CD4-positive, alpha-beta T cell treated with Interferon gamma for 1 hour (primary cell): ENCODE measurements at regions not wholly inside any gene's neighbourhood (a gene's known extent, or its start where the extent isn't known, plus 50 kb on each side); places are given as distances from the start of the nearest gene placed in this dataset.
"Not testable (repeated sequence)": the region's sequence is repeated elsewhere in the genome, so short reads cannot be mapped to it uniquely, and the experiment has no call there.

Source experiments
- DNase-seq: peaks from one replicate; pipeline ENCODE4 v3.0.0-alpha.2; 2020

GRCh38 chr6:168870982-168871381 lies 382.7 kb downstream of the THBS2 start:
- no peak for DNase-seq

- no peak for DNase-seq
Measured at GRCh38 chr6:168867247-168868102, 386.2 kb downstream of the THBS2 start.

DNA sequence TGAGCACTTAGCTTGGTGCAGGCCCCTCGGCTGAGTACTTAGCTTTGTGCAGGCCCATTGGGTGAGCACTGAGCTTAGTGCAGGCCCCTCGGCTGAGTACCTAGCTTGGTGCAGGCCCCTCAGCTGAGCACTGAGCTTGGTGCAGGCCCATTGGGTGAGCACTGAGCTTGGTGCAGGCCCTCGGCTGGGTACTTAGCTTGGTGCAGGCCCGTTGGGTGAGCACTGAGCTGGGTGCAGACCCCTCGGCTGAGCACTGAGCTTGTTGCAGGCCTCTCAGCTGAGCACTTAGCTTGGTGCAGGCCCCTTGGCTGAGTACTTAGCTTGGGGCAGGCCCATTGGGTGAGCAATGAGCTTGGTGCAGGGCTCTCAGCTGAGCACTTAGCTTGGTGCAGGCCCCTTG lies 387.1 kb downstream of the THBS2 start:
- no peak for DNase-seq

- no peak for DNase-seq
Measured at GRCh38 chr6:168865522-168865921, 388.1 kb downstream of the THBS2 start.

DNA sequence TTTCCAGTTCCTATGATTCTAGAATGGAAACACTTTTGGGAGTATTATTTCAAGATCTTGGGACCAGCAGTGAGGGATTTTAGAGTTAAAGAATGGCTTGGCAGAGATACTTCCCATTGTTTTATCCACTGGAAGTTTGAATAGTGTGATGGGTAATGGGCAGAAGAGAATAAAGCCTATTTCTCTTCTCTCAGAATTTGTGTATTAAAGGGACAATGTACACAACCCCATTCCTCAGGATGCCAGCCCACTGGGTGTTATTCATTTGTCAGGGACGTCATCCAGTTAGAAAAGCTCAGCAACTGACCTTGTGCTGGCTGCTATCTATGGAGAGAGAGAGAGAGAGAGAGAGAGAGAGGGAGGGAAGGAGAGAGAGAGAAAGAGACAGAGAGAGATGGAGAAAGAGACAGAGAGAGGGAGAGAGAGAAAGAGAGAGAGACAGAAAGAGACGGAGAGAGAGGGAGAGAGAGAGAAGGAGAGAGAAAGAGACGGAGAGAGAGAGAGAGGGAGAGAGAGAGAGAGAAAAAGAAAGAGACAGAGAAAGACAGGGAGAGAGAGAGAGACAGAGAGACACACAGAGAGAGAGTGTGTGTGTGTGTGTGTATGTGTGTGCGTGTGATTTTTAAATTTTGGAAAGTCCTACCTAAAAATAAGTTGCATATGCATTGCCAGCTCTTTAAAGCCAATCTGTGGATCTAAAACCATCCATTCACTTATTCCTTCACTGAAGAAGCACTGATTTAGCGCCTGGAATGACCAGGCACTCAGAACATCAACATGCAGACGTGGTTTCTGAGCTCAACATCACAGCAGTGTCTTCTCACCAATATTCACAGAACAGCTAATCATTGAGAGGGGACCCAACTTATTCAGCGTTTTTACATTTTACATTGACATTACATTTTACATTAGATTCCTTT lies 388.8 kb downstream of the THBS2 start:
- DNase-seq, result no peak

- no peak for DNase-seq
Measured at GRCh38 chr6:168863467-168863866, 390.2 kb downstream of the THBS2 start.

DNA sequence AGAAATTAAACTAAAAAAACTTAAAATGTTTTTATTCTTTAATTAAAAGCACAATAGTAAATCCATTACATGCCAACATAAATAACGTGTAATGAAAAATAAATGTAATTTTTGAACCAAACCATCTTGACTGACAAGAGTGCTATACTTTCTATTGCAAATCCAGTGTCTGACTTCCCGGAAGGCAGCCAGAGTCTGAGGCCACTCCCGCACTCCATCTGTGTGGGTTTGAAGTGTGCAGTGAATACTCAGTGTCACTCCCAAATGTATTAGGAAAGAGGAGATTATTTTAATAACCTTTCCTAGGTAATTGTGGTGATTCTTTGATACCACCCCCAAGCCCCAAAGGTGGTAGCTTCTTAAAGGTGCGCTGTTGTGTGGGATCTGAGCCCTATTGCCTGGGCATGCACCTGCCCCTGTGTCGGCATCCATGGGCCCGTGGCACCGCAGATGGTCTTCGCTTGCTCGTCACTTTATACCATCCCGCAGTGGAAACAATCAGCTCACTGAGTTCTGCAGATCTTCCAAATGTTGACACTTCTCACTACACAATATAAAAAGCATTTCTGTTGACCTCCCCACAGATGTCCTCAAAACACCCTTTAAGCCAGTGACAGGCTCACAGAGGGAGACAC lies 391.2 kb downstream of the THBS2 start:
- no peak for DNase-seq

DNA sequence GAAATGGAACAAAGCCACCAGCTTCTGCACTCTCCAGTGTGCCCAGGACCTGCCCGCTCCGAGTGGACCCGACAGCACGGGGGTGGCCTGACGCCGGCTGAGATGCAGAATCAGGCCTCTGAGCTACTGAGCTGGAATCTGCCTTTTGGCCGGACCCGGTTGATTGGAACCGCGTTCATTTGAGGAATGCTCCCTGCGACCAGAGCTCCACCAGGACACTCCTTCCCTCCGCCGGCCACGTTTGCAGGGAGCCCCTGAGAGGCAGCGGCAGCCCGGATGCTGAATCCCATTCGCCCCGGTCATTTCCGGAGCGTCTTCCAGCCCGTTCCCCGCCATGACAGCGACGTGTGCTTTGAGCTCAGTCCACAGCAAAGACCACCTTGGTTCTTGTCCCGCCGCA lies 392.7 kb downstream of the THBS2 start:
- DNase-seq, result no peak

- DNase-seq, result no peak
Measured at GRCh38 chr6:168860341-168860740, 393.3 kb downstream of the THBS2 start.

- no peak for DNase-seq
Measured at GRCh38 chr6:168858926-168859325, 394.7 kb downstream of the THBS2 start.

- DNase-seq, result no peak
Measured at GRCh38 chr6:168856914-168857313, 396.7 kb downstream of the THBS2 start.

- no peak for DNase-seq
Measured at GRCh38 chr6:168852376-168852884, 401.2 kb downstream of the THBS2 start.

DNA sequence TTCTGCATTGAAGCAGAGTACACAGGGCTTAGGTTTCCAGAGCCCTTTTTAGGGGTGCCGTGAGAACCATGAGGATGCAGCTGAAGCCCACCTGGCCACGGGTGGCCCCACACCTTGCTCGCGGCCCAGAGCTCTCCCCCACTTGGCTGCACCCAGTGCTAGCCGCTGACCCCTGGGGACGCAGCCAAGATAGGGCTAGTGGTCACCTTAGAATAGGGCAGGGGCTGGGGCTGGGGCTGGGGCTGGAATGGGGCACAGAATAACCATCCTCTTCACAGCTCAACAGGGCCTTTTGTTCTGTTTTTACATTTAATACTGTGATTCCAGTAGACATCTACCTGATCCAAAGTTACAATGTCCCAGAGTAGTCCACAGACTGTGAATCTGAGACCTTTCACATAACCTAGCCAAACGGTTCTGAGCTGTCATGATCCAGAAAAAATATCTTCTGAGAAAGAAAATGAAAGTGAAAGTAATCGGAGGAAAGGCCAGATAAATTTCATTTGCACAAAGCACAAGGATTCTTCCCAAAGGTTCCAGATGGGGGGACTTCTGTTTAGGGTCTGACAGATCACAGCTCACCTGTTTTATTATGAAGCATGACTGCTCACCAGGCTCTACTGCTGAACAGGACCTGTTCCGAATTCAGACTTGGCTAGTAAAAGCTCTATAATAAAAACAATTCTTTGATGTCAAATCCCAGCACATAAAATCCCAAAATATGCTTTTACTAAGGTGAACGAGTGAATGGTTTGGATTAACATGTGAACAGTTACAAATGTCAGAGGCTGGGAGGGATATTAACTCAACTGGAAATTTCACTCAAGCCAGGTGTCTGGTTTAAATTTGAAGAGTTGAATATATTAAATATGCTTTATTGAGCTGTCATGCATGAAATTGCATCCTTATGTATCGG lies 401.9 kb downstream of the THBS2 start:
- no peak for DNase-seq

DNA sequence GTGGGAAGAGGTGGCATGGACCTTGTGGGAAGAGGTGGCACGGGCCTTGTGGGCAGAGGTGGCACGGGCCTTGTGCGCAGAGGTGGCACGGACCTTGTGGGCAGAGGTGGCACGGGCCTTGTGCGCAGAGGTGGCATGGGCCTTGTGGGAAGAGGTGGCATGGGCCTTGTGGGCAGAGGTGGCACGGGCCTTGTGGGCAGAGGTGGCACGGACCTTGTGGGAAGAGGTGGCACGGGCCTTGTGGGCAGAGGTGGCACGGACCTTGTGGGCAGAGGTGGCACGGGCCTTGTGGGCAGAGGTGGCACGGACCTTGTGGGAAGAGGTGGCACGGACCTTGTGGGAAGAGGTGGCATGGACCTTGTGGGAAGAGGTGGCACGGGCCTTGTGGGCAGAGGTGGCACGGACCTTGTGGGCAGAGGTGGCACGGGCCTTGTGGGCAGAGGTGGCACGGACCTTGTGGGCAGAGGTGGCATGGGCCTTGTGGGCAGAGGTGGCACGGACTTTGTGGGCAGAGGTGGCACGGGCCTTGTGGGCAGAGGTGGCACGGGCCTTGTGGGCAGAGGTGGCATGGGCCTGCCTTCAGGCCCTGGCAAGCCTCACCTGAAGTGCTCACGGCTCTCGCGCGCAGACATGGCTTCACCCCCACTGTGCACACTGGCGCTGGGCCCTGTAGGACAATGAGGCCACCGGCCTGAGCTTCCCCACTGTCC lies 403.5 kb downstream of the THBS2 start:
- not testable (repeated sequence) for DNase-seq

DNA sequence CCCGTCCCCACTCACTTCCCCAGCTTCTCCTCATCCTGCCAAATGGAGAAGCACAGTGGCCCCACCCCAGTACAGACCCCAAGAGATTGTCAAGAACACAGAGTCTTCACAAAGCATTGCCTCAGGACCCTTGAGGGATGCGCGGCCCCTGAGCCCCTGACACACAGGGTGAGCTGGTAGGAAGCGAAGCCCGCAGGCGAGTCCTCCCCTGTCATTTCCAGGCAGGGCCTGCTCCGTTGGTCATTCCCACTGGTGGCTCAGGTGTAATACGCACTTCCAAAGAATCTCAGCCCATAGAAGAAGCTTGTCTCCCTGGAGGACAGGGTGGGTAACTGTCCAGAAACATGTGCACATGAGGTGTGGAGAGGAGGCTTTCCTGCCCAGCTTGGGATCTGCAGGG lies 404.2 kb downstream of the THBS2 start:
- DNase-seq, result no peak

GRCh38 chr6:168848797-168849196 lies 404.8 kb downstream of the THBS2 start:
- no peak for DNase-seq

DNA sequence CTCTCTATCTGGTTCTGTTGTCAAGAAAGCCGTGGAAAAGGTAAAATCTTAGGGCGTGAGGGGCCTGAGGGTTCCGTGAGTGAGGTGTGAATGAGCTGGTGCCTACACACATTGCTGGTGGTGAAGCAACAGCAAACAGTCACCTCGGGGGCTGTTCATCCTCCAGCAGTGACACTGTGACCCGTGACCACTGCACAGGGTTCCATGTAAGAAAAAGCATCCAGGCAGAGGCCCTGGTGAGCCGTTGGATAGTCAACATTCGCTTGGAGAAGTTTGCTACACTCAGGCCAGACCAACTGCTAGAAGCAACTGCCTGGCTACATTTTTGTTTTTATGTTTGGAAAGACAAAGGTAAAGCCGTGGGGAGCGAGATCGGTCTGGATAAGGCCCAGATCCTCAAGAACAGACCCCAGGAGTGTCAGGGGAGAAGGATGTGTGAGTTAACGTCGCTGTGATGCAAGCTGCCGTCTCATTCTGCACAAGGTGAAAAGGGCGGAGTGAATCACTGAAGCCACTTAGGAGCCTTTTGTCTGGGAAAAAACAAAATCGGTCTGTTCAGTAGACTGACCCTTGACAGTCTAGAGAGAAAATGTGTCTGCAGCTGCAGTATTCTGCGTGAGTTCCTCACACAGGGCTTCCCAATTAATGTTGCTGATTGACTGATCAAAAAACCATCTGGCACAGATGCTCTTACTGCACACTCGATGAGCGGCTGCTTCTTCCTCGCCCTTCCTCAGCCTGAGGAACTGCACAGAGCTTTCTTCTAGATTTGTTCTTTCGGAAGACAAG lies 404.0 kb downstream of the SMOC2 start:
- no peak for DNase-seq

DNA sequence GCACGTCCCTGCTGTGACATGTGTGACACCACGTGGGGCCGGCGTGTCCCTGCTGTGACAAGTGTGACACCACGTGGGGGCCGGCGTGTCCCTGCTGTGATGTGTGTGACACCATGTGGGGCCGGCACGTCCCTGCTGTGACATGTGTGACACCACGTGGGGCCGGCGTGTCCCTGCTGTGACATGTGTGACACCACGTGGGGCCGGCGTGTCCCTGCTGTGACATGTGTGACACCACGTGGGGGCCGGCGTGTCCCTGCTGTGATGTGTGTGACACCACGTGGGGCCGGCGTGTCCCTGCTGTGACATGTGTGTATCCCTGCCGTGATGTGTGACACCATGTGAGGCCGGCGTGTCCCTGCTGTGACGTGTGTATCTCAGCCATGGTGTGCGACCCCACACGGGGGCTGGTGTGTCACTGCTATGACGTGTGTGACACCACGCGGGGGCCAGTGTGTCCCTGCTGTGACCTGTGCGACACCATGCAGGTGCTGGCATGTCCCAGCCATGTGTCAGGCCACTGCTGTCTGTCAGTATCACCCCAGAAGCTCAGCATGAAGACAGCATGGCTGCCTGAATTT lies 401.7 kb downstream of the SMOC2 start:
- DNase-seq, result not testable (repeated sequence)

DNA sequence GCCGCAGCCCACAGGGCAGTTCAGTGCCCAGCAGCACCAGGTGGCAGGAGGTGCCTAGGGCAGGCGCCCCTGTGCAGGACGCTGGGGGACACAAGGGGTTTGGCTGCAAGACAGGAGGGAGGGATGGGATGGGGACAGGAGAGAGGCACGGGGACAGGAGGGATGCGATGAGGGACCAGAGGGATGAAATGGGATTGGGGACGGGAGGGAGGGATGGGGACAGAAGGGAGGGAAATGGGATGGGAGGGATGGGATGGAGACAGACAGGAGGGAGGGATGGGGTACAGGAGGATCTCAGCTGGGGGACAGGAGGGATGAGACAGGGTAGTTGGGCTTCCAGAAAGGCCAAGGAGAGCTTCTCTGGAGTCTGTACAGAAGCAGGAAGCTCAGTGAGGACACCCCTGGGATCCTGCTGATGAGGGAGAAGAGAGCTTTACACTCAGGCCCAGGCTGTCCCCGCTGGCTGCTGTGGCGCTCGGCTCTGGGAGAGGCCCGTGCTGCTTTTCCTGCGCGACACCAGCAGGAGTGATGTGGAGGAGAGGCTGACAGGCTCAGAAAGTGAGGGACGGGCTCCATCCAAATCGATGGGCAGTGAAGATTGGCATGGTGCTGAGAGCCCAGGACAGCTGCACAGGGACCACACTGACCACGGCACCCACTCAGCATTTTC lies 400.8 kb downstream of the SMOC2 start:
- DNase-seq, result no peak

DNA sequence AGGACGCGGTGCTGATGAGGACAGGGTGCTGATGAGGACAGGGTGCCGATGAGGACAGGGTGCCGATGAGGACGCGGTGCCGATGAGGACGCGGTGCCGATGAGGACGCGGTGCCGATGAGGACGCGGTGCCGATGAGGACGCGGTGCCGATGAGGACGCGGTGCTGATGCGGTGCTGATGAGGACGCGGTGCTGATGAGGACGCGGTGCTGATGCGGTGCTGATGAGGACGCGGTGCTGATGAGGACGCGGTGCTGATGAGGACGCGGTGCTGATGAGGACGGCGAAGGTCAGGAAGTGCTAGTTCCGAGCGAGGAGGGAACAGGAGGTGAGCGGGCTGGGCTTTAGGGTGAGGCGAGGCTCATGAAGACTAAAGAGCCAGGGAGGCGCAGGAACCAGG lies 399.9 kb downstream of the SMOC2 start:
- DNase-seq, result not testable (repeated sequence)
